Panc1 (cell line): ENCODE measurements at regions not wholly inside any gene's neighbourhood (a gene's known extent, or its start where the extent isn't known, plus 50 kb on each side); places are given as distances from the start of the nearest gene placed in this dataset.

Experiments used
- ATAC-seq: fragments of 200-7000 bp; cut with Tn5 transposase; 2 replicates; pipeline ENCODE4 v1.9.1; 2020; ENCODE audit warnings: mild to moderate bottlenecking, moderate library complexity
- BruUV-seq: library from RNA; stranded (reverse); fragments of 400-500 nt; replicated peaks from 2 replicates; lab custom pipeline; 2021; lab: Mats Ljungman, UMichigan
- CTCF ChIA-PET: fragments of 300-600 bp; sonication (Branson Sonifier 250); formaldehyde crosslinking; loops from one replicate; lab custom pipeline; 2022; ENCODE audit warnings: antibody characterized with exemption; lab: Charles Lee
- POLR2A ChIA-PET: fragments of 300-600 bp; sonication (Branson Sonifier 250); formaldehyde crosslinking; loops from one replicate; lab custom pipeline; 2022; ENCODE audit warnings: antibody characterized with exemption; lab: Charles Lee
- DNase-seq: peaks from one replicate; pipeline ENCODE4 v3.0.0-alpha.2; 2010; ENCODE audit warnings: low read depth, low spot score
- H3K27ac ChIP-seq: 2 replicates; pipeline ENCODE4 v1.5.1; 2011; ENCODE audit warnings: mild to moderate bottlenecking, low read length, inconsistent platforms
- H3K27me3 ChIP-seq: fragments of 200-500 bp; sonication (Bioruptor generic); 2 replicates; pipeline ENCODE4 v1.6.0; 2014; ENCODE audit warnings: low read length, inconsistent platforms; ENCODE audit not compliant: control insufficient read depth, insufficient read depth
- H3K36me3 ChIP-seq: fragments of 200-500 bp; sonication (Bioruptor generic); 2 replicates; pipeline ENCODE4 v1.5.1; 2014; ENCODE audit warnings: inconsistent platforms, mild to moderate bottlenecking, low read length, moderate library complexity; ENCODE audit not compliant: control insufficient read depth, insufficient read depth
- H3K4me1 ChIP-seq: 2 replicates; pipeline ENCODE4 v1.5.1; 2011; ENCODE audit warnings: inconsistent platforms, mild to moderate bottlenecking, low read length, moderate library complexity; ENCODE audit not compliant: control insufficient read depth, insufficient read depth
- H3K4me3 ChIP-seq, 2 experiments: 2 replicates each; pipeline ENCODE4 v1.5.1; 2011 to 2012; ENCODE audit warnings: low read depth in 2 of 2, low read length in 2 of 2, mild to moderate bottlenecking in 2 of 2, inconsistent platforms in 1 of 2, moderate library complexity in 1 of 2
- H3K9me3 ChIP-seq: fragments of 200-500 bp; sonication (Bioruptor generic); 2 replicates; pipeline ENCODE4 v1.5.1; 2014; ENCODE audit warnings: low read depth, mild to moderate bottlenecking, inconsistent platforms, low read length, moderate library complexity; ENCODE audit not compliant: control insufficient read depth, insufficient read depth
- CTCF ChIP-seq: fragments of 450-650 bp; IDR thresholded peaks from 2 replicates; pipeline ENCODE4 v1.5.1; 2017; ENCODE audit warnings: mild to moderate bottlenecking
- POLR2AphosphoS5 ChIP-seq: IDR thresholded peaks from 2 replicates; pipeline ENCODE4 v1.6.1; 2012; ENCODE audit warnings: mild to moderate bottlenecking, low read depth, low read length, moderate library complexity
- SIN3A ChIP-seq: IDR thresholded peaks from 2 replicates; pipeline ENCODE4 v1.6.1; 2012; ENCODE audit warnings: low read depth, mild to moderate bottlenecking, low read length, moderate library complexity, borderline replicate concordance; ENCODE audit not compliant: insufficient read depth
- TCF7L2 ChIP-seq: IDR thresholded peaks from 2 replicates; pipeline ENCODE4 v1.6.1; 2011; ENCODE audit warnings: mild to moderate bottlenecking, low read depth, low read length, inconsistent platforms
- in situ Hi-C: cut with HindIII; loops from 2 replicates; pipeline ENCODE4 v1.10.0; 2016; ENCODE audit warnings: low sequenced_read_pairs, low pct_unique_long_range_greater_than_20kb
- intact Hi-C: fragments of 100-400 bp; cut with micrococcal nuclease; formaldehyde crosslinking; loops from one replicate; pipeline ENCODE4 v1.10.0; 2022; ENCODE audit not compliant: unreplicated experiment
- TF ChIP-seq, protein P1 (sequence below), 2 experiments: IDR thresholded peaks; 2 replicates each; pipeline ENCODE4 v1.6.1; 2011 to 2012; ENCODE audit warnings: low read depth in 2 of 2, control low read depth in 1 of 2, low read length in 1 of 2, mild to moderate bottlenecking in 1 of 2, moderate library complexity in 1 of 2; ENCODE audit not compliant: insufficient read depth in 1 of 2

DNA sequence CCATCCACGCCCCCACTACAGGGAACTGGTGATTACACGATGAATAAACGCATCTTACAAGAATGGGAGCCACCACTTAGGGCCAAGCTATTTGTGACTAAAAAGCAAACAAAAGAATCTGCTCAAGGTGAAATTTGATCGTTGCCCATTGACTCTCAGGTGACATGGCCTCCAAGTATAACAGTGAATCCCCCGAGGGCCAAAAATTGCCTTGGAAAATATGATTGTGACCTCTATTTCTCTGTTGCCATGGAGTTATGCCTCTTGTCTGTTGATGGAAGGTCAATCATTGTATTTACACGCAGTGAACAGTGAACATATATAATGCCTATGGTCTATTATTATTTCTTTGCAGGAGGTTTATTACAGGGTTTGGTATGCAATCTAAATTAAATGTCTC lies 282.3 kb downstream of the KLF6 start:
- DNase-seq: no peak
- no peak for TF ChIP-seq SIN3A
- TF ChIP-seq CTCF: no peak
- no peak for TF ChIP-seq TCF7L2
- TF ChIP-seq, protein P1, sequence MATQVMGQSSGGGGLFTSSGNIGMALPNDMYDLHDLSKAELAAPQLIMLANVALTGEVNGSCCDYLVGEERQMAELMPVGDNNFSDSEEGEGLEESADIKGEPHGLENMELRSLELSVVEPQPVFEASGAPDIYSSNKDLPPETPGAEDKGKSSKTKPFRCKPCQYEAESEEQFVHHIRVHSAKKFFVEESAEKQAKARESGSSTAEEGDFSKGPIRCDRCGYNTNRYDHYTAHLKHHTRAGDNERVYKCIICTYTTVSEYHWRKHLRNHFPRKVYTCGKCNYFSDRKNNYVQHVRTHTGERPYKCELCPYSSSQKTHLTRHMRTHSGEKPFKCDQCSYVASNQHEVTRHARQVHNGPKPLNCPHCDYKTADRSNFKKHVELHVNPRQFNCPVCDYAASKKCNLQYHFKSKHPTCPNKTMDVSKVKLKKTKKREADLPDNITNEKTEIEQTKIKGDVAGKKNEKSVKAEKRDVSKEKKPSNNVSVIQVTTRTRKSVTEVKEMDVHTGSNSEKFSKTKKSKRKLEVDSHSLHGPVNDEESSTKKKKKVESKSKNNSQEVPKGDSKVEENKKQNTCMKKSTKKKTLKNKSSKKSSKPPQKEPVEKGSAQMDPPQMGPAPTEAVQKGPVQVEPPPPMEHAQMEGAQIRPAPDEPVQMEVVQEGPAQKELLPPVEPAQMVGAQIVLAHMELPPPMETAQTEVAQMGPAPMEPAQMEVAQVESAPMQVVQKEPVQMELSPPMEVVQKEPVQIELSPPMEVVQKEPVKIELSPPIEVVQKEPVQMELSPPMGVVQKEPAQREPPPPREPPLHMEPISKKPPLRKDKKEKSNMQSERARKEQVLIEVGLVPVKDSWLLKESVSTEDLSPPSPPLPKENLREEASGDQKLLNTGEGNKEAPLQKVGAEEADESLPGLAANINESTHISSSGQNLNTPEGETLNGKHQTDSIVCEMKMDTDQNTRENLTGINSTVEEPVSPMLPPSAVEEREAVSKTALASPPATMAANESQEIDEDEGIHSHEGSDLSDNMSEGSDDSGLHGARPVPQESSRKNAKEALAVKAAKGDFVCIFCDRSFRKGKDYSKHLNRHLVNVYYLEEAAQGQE (IDR thresholded peaks at IDR 0.05; ENCODE audit: insufficient read depth in 1 of 2, low read depth in 2 of 2, low read length in 1 of 2): no peak
- TF ChIP-seq POLR2AphosphoS5: no peak
- ATAC-seq: no peak
- intact Hi-C loops (no loop called here), in situ Hi-C loops (no loop called here)
- Histone ChIP-seq H3K4me1 (peaks cover 9% of the 10 kb centered on the region; the same call in 1 of the 2 replicates), H3K36me3 (no peaks in the 10 kb centered on the region), H3K27me3 (no peaks in the 10 kb centered on the region), H3K27ac (peak overlapping the region; percentile 54; the same call in 1 of the 2 replicates), H3K4me3 (no peak overlapping the region), H3K9me3 (no peaks in the 10 kb centered on the region)
- POLR2A ChIA-PET: no interaction called here
- CTCF ChIA-PET: no interaction called here
- no TSS peak for BruUV-seq

GRCh38 chr10:3500408-3500856 lies 284.6 kb downstream of the KLF6 start:
- Histone ChIP-seq H3K4me3 (peak overlapping the region; percentile 12 to 30; a peak in 3 of 4 replicates), H3K9me3 (no peaks in the 10 kb centered on the region), H3K27ac (peak overlapping the region; percentile 12), H3K4me1 (peaks cover 9% of the 10 kb centered on the region; the same call in 1 of the 2 replicates), H3K36me3 (no peaks in the 10 kb centered on the region), H3K27me3 (no peaks in the 10 kb centered on the region)
- ChIA-PET CTCF (no interaction called here), POLR2A (interaction anchor here (0.7 kb wide), 1 partner anchor 277 kb away, joined by 5 read pairs; no protein-coding TSS in a partner anchor)
- peak; percentile 88 for ATAC-seq
- in situ Hi-C loops (no loop called here), intact Hi-C loops (no loop called here)
- no peak for TF ChIP-seq CTCF
- no peak for TF ChIP-seq SIN3A
- no peak for TF ChIP-seq POLR2AphosphoS5
- TF ChIP-seq, protein P1 (IDR thresholded peaks at IDR 0.05; ENCODE audit: insufficient read depth in 1 of 2, low read depth in 2 of 2, low read length in 1 of 2): no peak
- TF ChIP-seq TCF7L2: no peak
- DNase-seq: no peak
- no TSS peak for BruUV-seq
